CD4-positive, alpha-beta T cell treated with Interleukin-4 for 4 hours (primary cell): ENCODE measurements at regions not wholly inside any gene's neighbourhood (a gene's known extent, or its start where the extent isn't known, plus 50 kb on each side); places are given as distances from the start of the nearest gene placed in this dataset.
"Not testable (repeated sequence)": the region's sequence is repeated elsewhere in the genome, so short reads cannot be mapped to it uniquely, and the experiment has no call there.

ENCODE experiments used
- DNase-seq: peaks from one replicate; pipeline ENCODE4 v3.0.0-alpha.2; 2020

DNA sequence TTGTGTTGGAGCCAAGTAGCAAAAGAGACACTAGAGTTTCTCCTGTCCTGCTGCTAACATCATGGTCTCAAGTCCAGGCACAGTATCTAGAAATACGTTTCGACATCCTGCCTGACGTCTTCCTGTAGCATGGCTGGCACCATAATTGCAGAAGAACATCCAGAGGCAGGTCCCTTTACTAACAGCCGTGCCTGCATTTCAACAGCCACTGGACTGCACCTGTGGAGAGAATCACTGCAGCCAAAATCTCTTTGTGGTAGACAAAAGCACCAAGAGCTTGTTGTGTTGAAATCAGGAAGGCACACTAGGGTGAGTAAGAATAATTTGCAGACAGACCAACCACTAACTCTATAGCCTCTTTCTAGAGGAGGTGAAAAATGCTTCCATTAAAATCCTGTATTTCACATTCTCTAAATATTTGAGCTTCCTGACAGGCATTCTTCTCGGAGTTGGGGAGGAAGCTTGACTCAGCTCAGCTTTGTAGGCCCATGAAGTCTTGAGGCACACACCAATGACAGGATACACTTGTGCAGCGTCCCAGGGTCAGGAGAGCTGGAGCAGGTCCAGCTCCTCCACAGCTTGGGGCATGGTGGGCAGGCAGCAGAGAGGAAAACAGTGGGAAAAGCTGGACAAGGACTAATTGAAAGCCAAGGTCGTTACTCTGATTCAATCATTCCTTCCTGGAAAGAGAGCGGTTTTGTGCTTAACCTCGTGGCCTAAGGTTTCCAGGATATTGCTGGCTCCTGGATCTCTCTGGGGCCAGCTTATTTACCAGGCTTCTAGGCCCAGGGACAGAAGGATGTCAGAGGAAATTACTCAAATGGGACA is 244.9 kb downstream of the FAM43A start:
- DNase-seq, result no peak

GRCh38 chr3:194931347-194931746 is 245.7 kb downstream of the FAM43A start:
- DNase-seq, result no peak

GRCh38 chr3:194931865-194932264 is 246.2 kb downstream of the FAM43A start:
- no peak for DNase-seq

DNA sequence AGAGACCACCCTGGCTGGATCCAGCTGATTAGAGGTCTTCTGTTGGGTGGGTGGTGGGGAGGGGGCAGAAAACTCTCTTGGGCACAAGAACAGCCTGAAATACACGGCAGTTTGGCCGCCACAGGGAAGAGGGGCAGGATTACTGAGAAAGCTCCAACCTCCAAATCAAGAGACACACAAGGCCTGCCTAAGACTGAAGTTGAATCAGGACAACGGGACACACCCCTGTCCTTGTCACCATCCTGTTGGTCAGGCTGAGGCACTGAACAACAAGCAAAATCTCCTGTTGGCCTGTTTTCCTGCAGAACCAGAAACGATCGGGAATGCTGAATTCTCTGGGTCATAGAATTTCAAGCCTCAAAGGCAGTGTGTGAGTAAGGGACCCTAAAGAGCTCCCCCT is 247.8 kb downstream of the FAM43A start:
- no peak for DNase-seq

GRCh38 chr3:194935061-194935460 is 249.4 kb downstream of the FAM43A start:
- no peak for DNase-seq

- DNase-seq, result no peak
Measured at GRCh38 chr3:194935632-194936470, 250.2 kb downstream of the FAM43A start.

GRCh38 chr3:194936659-194937058 is 251.0 kb downstream of the FAM43A start:
- no peak for DNase-seq

DNA sequence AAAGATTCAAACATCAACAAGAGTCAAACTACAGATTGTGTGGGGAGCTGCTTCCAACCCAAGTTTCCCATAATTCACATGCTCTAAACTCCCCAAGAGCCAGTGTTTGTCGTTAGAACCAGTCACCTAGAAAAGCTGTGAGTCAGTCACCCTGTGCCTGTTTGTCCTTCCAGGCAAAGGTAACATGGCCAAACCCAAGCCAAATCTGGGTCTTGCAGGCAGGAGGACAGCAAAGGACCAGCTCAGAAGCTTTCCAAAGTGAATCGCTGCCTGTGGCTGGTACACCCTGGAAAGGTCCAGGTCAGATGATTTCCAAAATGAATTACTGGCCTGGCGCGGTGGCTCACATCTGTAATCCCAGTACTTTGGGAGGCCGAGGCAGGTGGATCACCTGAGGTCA is 251.5 kb downstream of the FAM43A start:
- DNase-seq, result no peak

GRCh38 chr3:194937882-194938321 is 252.2 kb downstream of the FAM43A start:
- no peak for DNase-seq

DNA sequence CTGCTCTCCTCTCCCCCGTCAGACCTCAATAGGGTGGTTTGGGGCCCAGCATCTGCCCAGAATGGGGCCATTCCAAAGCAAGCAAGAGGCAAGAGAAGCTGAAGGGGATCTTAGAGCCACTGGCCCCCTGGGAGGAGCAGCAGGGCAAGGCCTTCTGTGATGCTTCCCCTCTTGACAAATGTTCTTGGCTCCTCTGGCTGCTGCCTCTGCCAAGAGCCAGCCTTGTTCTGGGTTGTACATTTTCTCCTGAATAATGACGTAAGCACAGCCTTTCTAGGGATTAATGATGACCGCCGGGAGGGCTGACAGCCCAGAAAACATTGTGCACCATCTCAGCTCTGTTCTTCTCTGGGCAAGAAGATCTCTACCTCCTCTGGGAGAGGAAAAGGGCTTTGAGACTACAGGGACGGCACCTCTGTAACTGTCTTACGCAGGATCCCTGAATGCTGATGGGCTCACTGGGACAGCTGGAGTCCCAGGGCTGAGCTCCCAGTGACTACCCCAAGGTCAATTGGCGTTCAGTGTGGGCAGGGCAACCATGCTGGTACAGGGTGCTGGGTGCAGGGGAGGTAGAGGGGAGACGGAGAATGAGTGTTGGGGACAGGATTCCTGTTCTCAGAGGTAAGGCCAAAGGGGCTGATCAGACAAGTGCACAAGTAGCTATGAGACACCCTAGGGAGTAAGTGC is 253.3 kb downstream of the FAM43A start:
- no peak for DNase-seq

DNA sequence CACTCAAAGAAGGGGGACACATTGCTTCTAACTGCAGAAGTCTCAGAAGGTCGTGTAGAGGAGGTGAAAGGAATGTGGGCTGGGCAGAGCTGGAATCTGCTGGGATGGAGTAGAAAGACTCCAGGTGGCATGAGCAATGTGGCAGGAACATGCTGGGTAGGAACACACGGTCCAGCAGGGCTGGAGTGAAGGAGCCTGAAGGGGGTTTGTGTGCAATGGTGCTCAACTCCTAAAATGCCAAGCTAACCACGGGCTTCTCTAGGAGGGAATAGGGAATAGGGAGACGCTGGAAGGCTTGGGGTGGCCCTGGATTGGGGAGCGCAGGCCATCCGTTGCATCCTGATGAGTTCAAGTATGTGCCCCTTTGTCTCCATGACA is 253.8 kb downstream of the FAM43A start:
- no peak for DNase-seq

GRCh38 chr3:194939949-194940770 is 254.5 kb downstream of the FAM43A start:
- no peak for DNase-seq

DNA sequence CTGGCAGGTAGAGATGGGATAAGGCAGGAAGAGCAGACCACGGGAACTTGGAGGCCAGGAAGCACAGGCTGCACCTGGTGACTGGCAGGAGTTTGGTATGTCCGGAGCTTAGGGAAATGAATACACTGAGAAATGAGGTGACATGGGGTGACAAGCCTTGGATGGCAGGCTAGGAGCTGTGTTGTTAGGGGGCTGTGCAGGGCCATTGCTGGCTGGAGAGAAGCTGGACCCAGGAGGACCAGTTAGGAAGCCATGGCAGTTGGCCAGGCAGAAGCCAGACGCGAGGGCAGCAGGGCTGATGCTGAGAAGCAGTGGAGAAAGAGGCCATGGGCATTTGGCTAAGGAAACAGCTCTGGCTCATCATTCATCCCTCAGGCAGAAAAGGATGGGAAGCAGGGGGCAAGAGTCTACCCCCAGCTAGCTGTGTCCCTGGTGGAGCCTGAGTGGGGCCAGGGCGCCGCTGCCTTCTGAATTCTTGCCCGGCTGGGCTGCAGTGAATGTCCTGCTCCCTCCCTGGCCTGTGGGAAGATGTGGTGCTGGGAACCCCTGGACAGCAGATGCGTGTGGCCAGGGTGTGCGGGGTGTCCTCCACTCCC is 255.8 kb downstream of the FAM43A start:
- no peak for DNase-seq

DNA sequence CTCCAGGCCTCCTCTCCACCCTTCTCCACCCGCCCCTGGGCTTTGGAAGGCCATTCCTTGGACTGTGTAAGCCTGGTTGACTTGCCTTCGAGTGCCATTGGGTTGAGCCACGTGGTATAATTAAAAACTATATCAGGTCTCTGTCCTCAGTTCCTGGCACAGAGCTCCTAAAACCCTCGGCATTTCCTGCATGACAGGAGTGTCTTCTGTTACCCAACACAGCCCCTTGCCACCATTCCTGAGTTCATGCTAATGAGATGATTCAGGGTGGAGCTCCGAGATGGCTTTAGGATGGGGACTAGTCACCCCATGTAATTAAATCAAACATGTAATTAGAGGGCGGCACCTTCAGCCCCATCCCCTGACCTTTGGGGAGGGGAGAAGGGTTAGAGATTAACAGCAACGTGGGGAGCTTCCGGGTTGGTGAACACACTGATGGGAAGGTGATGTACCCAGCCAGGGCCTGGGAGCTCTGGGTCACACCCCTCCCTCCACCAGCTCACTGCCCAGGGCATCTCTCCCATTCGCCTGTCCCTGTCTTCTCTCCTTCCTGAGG is 256.4 kb downstream of the FAM43A start:
- no peak for DNase-seq

DNA sequence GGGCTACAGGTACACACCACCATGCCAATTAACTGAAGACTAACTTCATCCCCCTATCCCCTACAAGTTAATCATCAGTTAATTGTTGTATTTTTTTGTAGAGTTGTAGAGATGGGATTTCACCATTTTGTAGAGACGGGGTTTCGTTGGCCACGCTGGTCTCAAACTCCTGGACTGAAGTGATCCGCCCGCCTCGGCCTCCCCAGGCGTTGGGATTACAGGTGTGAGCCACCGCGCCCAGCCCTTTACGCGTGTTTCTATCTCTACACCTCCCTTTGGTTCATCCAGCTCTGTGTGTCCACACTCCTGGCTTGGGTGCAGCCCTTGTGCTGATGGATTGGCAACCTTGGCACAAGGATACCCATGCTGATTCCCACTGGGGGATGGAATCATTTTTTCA is 258.8 kb downstream of the FAM43A start:
- DNase-seq, result no peak

DNA sequence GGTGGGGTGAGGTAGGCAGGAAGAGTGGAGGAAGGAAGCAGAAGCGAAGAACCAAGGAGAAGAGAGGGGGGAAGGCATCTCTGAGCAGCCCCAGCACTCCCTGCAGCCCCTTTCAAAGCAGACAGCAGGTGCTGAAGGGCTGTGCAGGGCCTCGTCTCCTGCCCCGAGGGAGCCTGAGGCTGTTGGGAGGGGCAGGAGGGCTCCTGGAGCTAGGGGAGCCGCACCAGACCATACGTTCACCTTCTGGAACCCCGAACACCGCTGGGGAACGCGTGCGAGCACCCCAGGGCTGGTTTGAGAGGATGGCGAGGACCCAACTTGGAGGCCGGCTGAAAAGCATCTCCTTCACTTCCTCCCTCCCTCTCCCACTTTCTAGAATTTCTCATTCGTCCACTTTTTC is 259.8 kb downstream of the FAM43A start:
- DNase-seq, result no peak

DNA sequence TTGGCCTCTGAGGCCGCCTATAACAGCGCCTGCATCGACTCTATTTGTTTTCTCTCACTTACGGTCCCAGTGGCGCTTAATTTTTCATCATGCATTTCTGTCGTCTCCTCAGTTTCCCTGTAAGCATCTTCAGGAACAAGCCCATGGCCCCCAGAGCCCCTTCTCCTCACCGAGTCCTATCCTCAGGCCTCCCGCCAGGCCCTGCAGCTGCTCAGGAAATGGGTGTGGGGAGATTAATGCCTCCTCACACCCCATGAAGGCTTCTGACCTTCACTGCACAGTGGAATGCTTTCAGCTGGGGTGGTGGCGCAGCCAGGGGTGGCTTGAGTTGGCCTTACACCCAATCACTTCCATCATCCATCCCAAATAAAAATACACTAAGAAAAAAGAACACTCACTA is 260.4 kb downstream of the FAM43A start:
- no peak for DNase-seq

- no peak for DNase-seq
Measured at GRCh38 chr3:194949592-194949991, 263.9 kb downstream of the FAM43A start.

- DNase-seq, result no peak
Measured at GRCh38 chr3:194950906-194951628, 265.4 kb downstream of the FAM43A start.

DNA sequence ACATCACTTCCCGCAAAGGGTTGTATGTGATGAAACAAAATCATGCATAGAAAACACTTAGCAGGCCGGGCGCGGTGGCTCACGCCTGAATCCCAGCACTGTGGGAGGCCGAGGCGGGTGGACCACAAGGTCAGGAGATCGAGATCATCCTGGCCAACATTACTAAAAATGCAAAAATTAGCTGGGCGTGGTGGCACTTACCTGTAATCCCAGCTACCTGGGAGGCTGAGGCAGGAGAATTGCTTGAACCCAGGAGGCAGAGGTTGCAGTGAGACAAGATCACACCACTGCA is 265.9 kb downstream of the FAM43A start:
- DNase-seq, result not testable (repeated sequence)

- no peak for DNase-seq
Measured at GRCh38 chr3:194951931-194952582, 266.4 kb downstream of the FAM43A start.
